HG02870 (cell line): ENCODE measurements at regions not wholly inside any gene's neighbourhood (a gene's known extent, or its start where the extent isn't known, plus 50 kb on each side); places are given as distances from the start of the nearest gene placed in this dataset.
A peak's percentile ranks its signal among the peaks of the same experiment; 100 is the strongest.
"Not testable (repeated sequence)": the region's sequence is repeated elsewhere in the genome, so short reads cannot be mapped to it uniquely, and the experiment has no call there.

Experiments
- ATAC-seq: cut with Tn5 transposase; IDR thresholded peaks from one replicate; pipeline ENCODE4 v1.9.1; 2021; ENCODE audit warnings: mild to moderate bottlenecking, moderate library complexity; ENCODE audit not compliant: unreplicated experiment

DNA sequence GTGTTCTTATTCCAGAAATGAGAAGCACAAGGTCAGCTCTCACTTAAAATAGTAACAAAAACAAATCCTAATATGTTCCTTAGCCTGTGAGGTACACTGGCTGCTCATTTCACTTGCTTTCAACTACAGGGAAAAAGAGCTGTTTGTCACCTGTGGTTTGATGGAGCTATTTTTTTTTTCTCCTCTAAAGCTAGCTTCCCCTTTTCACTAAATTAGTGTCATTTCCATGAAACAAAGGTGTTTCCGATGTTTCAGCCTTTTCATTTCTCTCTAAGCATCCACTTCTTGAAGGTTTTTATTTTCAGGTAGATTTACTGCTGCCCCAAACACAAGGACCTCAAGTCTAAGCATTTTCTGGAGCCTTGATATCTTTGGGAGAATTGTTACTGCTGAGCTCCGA lies 148.6 kb downstream of the RBMX2 start:
- ATAC-seq = no peak

- ATAC-seq = peak; percentile 86
Measured at GRCh38 chrX:130552444-130553073, 150.8 kb downstream of the RBMX2 start.

GRCh38 chrX:130555341-130555740 lies 153.6 kb downstream of the RBMX2 start:
- no peak for ATAC-seq

DNA sequence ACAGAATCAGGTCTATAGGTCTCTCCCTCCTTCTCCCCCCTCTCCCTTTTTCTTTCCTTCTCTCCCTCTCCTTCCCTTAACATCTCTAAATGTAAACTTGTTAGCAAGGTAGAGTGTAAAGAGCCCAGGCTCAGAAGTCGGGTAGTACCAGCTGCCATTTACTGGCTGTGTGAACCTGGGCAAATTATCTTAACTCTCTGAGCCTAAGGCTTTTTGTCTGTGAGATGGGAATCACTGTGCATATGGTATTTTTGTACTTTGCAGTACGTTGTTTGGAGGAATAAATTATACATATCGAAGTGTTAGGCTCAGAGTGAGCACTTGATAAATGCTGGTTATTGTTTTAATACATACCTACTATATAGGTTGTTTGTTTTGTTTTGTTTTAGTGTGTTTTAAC lies 154.0 kb downstream of the RBMX2 start:
- ATAC-seq = no peak

- no peak for ATAC-seq
Measured at GRCh38 chrX:130556951-130557350, 155.2 kb downstream of the RBMX2 start.

DNA sequence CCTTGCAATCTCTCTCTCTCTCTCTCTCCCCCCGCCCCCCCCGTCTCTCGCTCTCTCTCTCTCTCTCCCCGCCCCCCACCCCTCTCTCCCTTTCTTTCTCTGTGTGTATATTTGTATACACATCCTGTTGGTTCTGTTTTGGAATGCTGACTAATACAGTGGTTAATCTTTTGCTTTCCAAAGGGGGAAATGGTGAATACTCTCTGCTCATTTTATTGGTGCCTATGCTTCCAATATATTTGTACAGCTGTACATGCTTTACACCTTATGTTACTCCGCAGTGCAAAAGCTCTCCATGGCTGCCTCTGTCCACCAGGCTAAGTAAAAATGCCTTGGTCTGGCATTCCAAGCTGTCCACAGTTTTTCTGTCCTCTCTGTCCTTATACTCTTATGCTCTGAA lies 158.8 kb downstream of the RBMX2 start:
- ATAC-seq = no peak

- ATAC-seq = no peak
Measured at GRCh38 chrX:130561930-130562329, 160.1 kb downstream of the RBMX2 start.

DNA sequence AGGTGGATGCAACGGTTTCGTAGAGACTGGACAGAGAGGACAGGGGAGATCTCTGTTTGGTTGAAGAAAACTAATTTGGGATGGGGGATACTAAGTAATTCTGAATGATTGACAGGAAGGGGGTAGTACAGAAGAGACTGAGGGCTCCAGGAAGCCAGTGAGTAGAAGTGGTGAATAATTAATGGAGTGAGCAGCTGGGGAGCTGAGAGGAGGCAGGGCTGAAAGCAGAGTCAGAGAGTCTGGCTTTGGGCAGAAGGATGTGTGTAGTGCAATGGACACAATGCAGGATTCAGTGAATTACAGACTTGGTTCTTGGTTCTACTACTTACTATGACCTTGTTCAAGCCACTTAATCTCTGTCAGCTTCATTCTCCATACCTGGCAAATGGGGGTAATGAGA lies 161.7 kb downstream of the RBMX2 start:
- ATAC-seq = no peak

DNA sequence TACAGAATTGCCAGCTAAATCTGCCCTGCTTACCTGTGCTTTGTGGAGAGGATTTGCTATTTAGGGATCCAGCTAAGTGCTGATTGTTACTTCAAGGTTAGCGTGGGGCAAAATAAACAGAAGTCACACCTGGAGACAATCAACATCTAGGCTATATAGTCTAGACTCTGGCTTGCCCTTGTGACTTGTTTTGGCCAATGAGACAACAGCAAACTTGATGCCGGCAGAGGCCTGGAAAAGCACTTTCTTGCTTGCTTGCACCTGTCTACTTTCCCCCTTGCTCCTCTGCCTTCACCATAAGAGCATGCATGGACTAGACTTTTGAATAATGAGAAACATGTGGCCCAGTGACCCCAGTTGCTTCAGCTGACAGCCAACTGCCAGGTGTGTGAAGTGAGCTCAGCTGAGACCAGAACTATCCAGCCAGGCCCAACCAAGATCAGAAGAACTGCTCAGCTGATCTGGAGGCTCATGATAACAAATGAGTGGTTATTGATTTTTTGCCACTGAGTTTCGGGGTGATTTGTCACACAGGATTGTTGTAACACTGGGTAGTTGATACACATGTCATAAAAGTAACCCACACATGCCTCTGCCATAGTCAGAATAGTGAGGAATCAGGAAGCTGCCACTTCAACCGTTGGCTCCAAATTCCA lies 164.4 kb downstream of the RBMX2 start:
- no peak for ATAC-seq

- not testable (repeated sequence) for ATAC-seq
Measured at GRCh38 chrX:130573030-130573429, 171.2 kb downstream of the RBMX2 start.
